ENCODE measurements at regions not wholly inside any gene's neighbourhood (a gene's known extent, or its start where the extent isn't known, plus 50 kb on each side); places are given as distances from the start of the nearest gene placed in this dataset.

DNA sequence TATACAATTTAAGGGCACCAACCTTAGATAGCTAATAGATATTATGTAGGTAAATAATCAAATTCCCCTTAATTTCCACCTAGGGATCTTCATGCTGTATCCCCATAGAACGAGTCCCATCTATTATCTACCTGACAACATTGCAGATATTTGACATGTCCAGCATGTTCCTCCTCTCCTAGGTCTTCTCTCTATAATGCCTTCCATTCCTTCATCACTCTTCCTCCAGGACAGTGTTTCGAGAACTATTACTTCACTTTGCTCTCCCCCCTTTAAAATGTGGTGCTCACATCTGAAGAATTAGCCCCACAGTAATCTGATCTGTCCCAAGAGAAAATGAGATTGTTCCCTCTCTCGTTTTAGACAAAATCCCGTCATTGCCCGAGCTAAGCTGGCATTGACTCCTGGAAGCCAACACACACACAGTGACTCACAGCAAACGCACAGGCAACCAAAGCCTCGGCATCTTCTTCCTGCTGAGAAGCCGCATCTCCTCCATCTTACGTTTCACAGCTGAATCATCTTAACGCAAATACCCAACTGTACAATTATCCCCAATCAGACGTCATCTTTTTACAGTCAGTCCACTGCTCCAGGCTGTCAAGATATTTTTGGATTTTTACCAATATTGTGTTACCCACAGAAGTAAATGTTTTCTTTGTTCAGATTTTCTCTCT is 162.9 kb upstream of the AGAP1 start:
- Histone ChIP-seq H3K36me3 (no peaks in the 10 kb centered on the region), H3K9me3 (no peaks in the 10 kb centered on the region), H3K27ac (no peak overlapping the region), H3K4me1 (no peaks in the 10 kb centered on the region), H3K4me3 (no peak overlapping the region), H3K27me3 (ENCODE audit: low read depth) (no peaks in the 10 kb centered on the region)
- ATAC-seq (no peak), DNase-seq (no peak)
- TF ChIP-seq, protein P1, sequence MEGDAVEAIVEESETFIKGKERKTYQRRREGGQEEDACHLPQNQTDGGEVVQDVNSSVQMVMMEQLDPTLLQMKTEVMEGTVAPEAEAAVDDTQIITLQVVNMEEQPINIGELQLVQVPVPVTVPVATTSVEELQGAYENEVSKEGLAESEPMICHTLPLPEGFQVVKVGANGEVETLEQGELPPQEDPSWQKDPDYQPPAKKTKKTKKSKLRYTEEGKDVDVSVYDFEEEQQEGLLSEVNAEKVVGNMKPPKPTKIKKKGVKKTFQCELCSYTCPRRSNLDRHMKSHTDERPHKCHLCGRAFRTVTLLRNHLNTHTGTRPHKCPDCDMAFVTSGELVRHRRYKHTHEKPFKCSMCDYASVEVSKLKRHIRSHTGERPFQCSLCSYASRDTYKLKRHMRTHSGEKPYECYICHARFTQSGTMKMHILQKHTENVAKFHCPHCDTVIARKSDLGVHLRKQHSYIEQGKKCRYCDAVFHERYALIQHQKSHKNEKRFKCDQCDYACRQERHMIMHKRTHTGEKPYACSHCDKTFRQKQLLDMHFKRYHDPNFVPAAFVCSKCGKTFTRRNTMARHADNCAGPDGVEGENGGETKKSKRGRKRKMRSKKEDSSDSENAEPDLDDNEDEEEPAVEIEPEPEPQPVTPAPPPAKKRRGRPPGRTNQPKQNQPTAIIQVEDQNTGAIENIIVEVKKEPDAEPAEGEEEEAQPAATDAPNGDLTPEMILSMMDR (IDR thresholded peaks at IDR 0.05) = no peak
- intact Hi-C loops (cut with DNase I) = no loop called here

DNA sequence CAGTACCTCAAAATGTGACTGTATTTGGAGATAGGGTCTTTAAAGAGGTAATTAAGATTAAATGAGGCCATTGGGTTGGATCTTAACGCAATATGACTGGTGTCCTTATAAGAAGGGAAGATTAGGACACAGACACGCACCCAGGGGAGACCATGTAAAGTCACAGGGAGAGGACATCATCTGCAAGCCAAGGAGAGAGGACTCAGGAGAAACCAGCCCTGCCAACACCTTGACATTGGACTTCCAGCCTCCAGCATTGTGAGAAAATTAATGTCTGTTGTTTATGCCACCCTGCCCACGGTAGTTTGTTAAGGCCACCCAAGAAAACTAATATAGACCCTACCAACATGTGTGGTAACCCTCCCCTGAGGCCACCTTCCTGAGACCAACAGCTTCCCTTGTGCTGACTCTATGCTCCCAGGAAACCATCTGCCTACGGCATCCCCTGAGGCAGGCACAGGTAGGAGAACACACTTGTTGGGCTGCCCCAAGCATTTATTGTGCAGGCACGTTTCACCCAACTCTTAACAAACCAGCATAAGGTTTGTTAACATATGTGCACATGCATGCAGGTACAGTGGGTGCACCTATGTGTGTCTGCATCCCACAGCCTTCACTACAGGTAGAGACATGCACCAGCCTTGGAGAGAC is 161.5 kb upstream of the AGAP1 start:
- intact Hi-C loops (cut with DNase I) = no loop called here
- H3K27ac ChIP-seq = no peak overlapping the region
- H3K27me3 ChIP-seq (ENCODE audit: low read depth) = no peaks in the 10 kb centered on the region
- no peaks in the 10 kb centered on the region for H3K36me3 ChIP-seq
- H3K9me3 ChIP-seq = no peaks in the 10 kb centered on the region
- no peak for ATAC-seq
- no peaks in the 10 kb centered on the region for H3K4me1 ChIP-seq
- no peak overlapping the region for H3K4me3 ChIP-seq
- DNase-seq = no peak
- TF ChIP-seq, protein P1 (IDR thresholded peaks at IDR 0.05) = no peak

DNA sequence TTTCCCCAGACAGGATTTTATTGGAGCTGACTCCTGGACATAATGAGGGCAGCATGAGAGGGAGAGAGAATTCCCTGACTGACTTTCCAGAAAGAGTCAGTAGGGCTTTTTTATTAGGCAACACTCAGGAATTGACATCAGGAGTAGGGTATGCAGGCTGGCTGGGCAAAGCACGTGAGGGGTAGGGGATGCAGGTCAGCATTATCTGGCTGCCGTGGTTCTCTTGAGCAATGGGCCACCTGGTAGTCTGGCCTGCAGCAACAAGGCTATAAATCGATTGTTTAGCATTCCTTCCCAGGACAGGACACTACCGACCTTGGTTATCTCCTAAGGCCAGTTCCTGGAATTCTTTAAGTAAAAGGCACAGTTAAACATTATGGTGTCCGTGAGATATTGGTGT is 160.8 kb upstream of the AGAP1 start:
- H3K36me3 ChIP-seq = no peaks in the 10 kb centered on the region
- no peak overlapping the region for H3K27ac ChIP-seq
- no peaks in the 10 kb centered on the region for H3K4me1 ChIP-seq
- intact Hi-C loops (cut with DNase I) = no loop called here
- no peak for DNase-seq
- ATAC-seq = no peak
- H3K9me3 ChIP-seq = no peaks in the 10 kb centered on the region
- H3K4me3 ChIP-seq = no peak overlapping the region
- H3K27me3 ChIP-seq (ENCODE audit: low read depth) = no peaks in the 10 kb centered on the region
- TF ChIP-seq, protein P1 (IDR thresholded peaks at IDR 0.05) = no peak

DNA sequence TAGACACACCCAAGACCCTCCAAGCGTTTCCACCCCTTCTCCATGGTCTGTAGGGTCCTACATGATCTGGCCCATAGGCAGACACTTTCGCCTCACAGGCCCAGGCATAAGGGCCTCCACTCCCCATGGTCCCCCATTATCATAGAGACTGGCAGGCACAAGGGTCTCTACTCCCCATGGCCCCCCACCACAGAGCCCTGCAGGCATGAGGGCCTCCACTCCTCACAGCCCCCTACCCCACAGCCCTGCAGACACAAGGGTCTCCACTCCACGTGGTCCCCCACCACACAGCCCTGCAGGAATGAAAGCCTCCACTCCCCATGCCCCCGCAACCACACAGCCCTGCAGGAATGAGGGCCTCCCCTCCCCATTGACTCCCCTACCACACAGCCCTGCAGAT is 159.7 kb upstream of the AGAP1 start:
- Histone ChIP-seq H3K27me3 (ENCODE audit: low read depth) (no peaks in the 10 kb centered on the region), H3K9me3 (no peaks in the 10 kb centered on the region), H3K36me3 (no peaks in the 10 kb centered on the region), H3K4me1 (no peaks in the 10 kb centered on the region), H3K4me3 (no peak overlapping the region), H3K27ac (no peak overlapping the region)
- TF ChIP-seq, protein P1 (IDR thresholded peaks at IDR 0.05) = no peak
- intact Hi-C loops (cut with DNase I) = no loop called here
- ATAC-seq (no peak), DNase-seq (no peak)

DNA sequence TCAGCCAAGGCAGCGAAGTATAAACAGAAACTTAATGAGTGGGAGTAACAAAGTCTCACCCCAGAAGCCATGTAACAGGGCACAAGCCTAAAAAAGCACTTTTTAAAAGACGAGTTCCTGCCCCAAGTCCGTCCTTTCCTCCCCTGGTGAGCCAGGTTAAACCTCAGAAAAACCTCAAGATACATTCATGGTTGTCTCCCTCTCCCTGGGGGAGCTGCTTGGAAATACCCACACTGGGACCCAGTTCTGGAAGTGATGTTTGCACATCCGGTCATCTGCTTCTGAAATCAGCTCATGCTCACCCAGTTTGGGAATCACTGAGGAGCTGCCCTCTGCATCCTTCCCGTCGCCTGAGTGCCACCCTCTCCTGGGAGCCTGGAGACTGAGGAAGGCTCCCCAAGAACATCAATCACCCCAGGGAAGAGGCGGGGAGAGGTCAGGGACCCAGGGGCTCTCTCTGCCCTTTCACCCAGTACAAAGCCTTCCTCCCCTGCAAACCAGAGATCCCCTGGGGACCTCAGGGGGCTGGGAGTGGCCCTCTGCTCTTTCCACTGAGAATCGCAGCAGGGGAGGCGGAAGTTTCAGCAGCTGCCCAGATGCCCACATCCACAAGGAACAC is 150.6 kb upstream of the AGAP1 start:
- Histone ChIP-seq H3K4me3 (no peak overlapping the region), H3K36me3 (no peaks in the 10 kb centered on the region), H3K27me3 (ENCODE audit: low read depth) (no peaks in the 10 kb centered on the region), H3K9me3 (no peaks in the 10 kb centered on the region), H3K4me1 (no peaks in the 10 kb centered on the region), H3K27ac (peak overlapping the region; percentile 19)
- no peak for DNase-seq
- TF ChIP-seq, protein P1 (IDR thresholded peaks at IDR 0.05) = no peak
- intact Hi-C loops (cut with DNase I) = no loop called here
- ATAC-seq = peak in 1 of 2 donors; percentile 27
